Liver (tissue), 8 donors: ENCODE measurements at regions not wholly inside any gene's neighbourhood (a gene's known extent, or its start where the extent isn't known, plus 50 kb on each side); places are given as distances from the start of the nearest gene placed in this dataset.

Experiments
- DNase-seq: peaks from one replicate; pipeline ENCODE4 v3.0.0-alpha.2; 2017; ENCODE audit warnings: low spot score
- H3K27ac ChIP-seq, 2 donors: one replicate each; pipeline ENCODE4 v1.7.0; 2013; ENCODE audit warnings: inconsistent platforms in 2 of 2, low read length in 2 of 2, control low read depth in 1 of 2, low read depth in 1 of 2, mild to moderate bottlenecking in 1 of 2
- H3K27me3 ChIP-seq, 4 donors: one replicate each; pipeline versions ENCODE4 v1.6.1 to v1.7.0; 2013; ENCODE audit warnings: low read length in 3 of 4, inconsistent platforms in 1 of 4, mild to moderate bottlenecking in 1 of 4, moderate library complexity in 1 of 4; ENCODE audit not compliant: control insufficient read depth in 4 of 4, insufficient read depth in 4 of 4
- H3K36me3 ChIP-seq, 4 donors: one replicate each; pipeline versions ENCODE4 v1.6.1 to v1.7.0; 2013; ENCODE audit warnings: low read length in 3 of 4, mild to moderate bottlenecking in 3 of 4, low read depth in 1 of 4, moderate library complexity in 1 of 4; ENCODE audit not compliant: control insufficient read depth in 4 of 4, insufficient read depth in 3 of 4
- H3K4me1 ChIP-seq, 4 donors: one replicate each; pipeline versions ENCODE4 v1.6.1 to v1.7.0; 2013; ENCODE audit warnings: low read length in 3 of 4, mild to moderate bottlenecking in 3 of 4, moderate library complexity in 1 of 4; ENCODE audit not compliant: control insufficient read depth in 4 of 4, insufficient read depth in 4 of 4
- H3K4me3 ChIP-seq, 3 donors: one replicate each; pipeline versions ENCODE4 v1.6.1 to v1.7.0; 2013; ENCODE audit warnings: low read length in 3 of 3, control low read depth in 1 of 3, low read depth in 1 of 3, mild to moderate bottlenecking in 1 of 3
- H3K9ac ChIP-seq, 2 donors: one replicate each; pipeline ENCODE4 v1.7.0; 2013; ENCODE audit warnings: low read length in 2 of 2, mild to moderate bottlenecking in 2 of 2, moderate library complexity in 2 of 2, control low read depth in 1 of 2, low read depth in 1 of 2
- H3K9me3 ChIP-seq, 4 donors: one replicate each; pipeline versions ENCODE4 v1.6.1 to v1.7.0; 2013; ENCODE audit warnings: low read length in 3 of 4; ENCODE audit not compliant: control insufficient read depth in 4 of 4
- CTCF ChIP-seq: fragments of 150-350 bp; IDR thresholded peaks from 2 replicates; pipeline ENCODE4 v1.5.1; 2017; ENCODE audit warnings: improper control_type of control experiment, low read depth, low read length; ENCODE audit not compliant: missing input control
- EGR1 ChIP-seq, 2 donors: IDR thresholded peaks; 2 replicates each; pipeline ENCODE4 v1.6.1; 2016 to 2018; ENCODE audit warnings: antibody characterized with exemption in 2 of 2, low read depth in 2 of 2
- FOXA1 ChIP-seq: IDR thresholded peaks from 2 replicates; pipeline ENCODE4 v1.6.1; 2016; ENCODE audit warnings: antibody characterized with exemption
- FOXA2 ChIP-seq: IDR thresholded peaks from 2 replicates; pipeline ENCODE4 v1.6.1; 2016; ENCODE audit warnings: antibody characterized with exemption
- GABPA ChIP-seq, 2 donors: IDR thresholded peaks in 1 of 2; conservative IDR thresholded peaks in 1 of 2; 2 replicates each; pipeline ENCODE4 v1.6.1; 2016; ENCODE audit warnings: antibody characterized with exemption in 2 of 2, mild to moderate bottlenecking in 1 of 2, moderate library complexity in 1 of 2
- HNF4A ChIP-seq, 2 donors: conservative IDR thresholded peaks; 2 replicates each; pipeline ENCODE4 v1.6.1; 2016; ENCODE audit warnings: antibody characterized with exemption in 2 of 2, mild to moderate bottlenecking in 2 of 2
- HNF4G ChIP-seq: IDR thresholded peaks from 2 replicates; pipeline ENCODE4 v1.6.1; 2016; ENCODE audit warnings: antibody characterized with exemption
- JUND ChIP-seq, 2 donors: IDR thresholded peaks; 2 replicates each; pipeline ENCODE4 v1.6.1; 2016; ENCODE audit warnings: antibody characterized with exemption in 2 of 2
- NR2F2 ChIP-seq: IDR thresholded peaks from 2 replicates; pipeline ENCODE4 v1.6.1; 2016; ENCODE audit warnings: antibody characterized with exemption
- RAD21 ChIP-seq, 2 donors: IDR thresholded peaks; 2 replicates each; pipeline ENCODE4 v1.6.1; 2016; ENCODE audit warnings: antibody characterized with exemption in 2 of 2, mild to moderate bottlenecking in 2 of 2
- RXRA ChIP-seq, 2 donors: IDR thresholded peaks; 2 replicates each; pipeline ENCODE4 v1.6.1; 2017 to 2018; ENCODE audit warnings: antibody characterized with exemption in 2 of 2, mild to moderate bottlenecking in 1 of 2
- SP1 ChIP-seq: IDR thresholded peaks from 2 replicates; pipeline ENCODE4 v1.6.1; 2018; ENCODE audit warnings: antibody characterized with exemption, mild to moderate bottlenecking
- TAF1 ChIP-seq: conservative IDR thresholded peaks from 2 replicates; pipeline ENCODE4 v1.6.1; 2016; ENCODE audit warnings: antibody characterized with exemption, mild to moderate bottlenecking
- YY1 ChIP-seq: IDR thresholded peaks from 2 replicates; pipeline ENCODE4 v1.6.1; 2016; ENCODE audit warnings: antibody characterized with exemption, mild to moderate bottlenecking
- ZBTB33 ChIP-seq: IDR thresholded peaks from 2 replicates; pipeline ENCODE4 v1.6.1; 2016; ENCODE audit warnings: antibody characterized with exemption
- WGBS: extraction: QIAGEN DNeasy Blood & Tissue Kit; methylation state at CpG from one replicate; pipeline ENCODE4 v1.1.7; 2013; 5-methylcytosine and 5-hydroxymethylcytosine counted together
- TF ChIP-seq, protein P1 (sequence below): IDR thresholded peaks from 2 replicates; pipeline ENCODE4 v1.6.1; 2016; ENCODE audit warnings: antibody characterized with exemption, mild to moderate bottlenecking
- TF ChIP-seq, protein P2 (sequence below): IDR thresholded peaks from 2 replicates; pipeline ENCODE4 v1.6.1; 2016; ENCODE audit warnings: antibody characterized with exemption
- TF ChIP-seq, protein P3 (sequence below): IDR thresholded peaks from 2 replicates; pipeline ENCODE4 v1.6.1; 2016; ENCODE audit warnings: antibody characterized with exemption
- donor health status: healthy.
- donor health status: healthy.
- donor health status: healthy.
- donor health status: healthy.
- donor health status: healthy.

- TF ChIP-seq, protein P1, sequence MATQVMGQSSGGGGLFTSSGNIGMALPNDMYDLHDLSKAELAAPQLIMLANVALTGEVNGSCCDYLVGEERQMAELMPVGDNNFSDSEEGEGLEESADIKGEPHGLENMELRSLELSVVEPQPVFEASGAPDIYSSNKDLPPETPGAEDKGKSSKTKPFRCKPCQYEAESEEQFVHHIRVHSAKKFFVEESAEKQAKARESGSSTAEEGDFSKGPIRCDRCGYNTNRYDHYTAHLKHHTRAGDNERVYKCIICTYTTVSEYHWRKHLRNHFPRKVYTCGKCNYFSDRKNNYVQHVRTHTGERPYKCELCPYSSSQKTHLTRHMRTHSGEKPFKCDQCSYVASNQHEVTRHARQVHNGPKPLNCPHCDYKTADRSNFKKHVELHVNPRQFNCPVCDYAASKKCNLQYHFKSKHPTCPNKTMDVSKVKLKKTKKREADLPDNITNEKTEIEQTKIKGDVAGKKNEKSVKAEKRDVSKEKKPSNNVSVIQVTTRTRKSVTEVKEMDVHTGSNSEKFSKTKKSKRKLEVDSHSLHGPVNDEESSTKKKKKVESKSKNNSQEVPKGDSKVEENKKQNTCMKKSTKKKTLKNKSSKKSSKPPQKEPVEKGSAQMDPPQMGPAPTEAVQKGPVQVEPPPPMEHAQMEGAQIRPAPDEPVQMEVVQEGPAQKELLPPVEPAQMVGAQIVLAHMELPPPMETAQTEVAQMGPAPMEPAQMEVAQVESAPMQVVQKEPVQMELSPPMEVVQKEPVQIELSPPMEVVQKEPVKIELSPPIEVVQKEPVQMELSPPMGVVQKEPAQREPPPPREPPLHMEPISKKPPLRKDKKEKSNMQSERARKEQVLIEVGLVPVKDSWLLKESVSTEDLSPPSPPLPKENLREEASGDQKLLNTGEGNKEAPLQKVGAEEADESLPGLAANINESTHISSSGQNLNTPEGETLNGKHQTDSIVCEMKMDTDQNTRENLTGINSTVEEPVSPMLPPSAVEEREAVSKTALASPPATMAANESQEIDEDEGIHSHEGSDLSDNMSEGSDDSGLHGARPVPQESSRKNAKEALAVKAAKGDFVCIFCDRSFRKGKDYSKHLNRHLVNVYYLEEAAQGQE: no peak
- no peak for TF ChIP-seq HNF4A (conservative IDR thresholded peaks at IDR 0.05)
Measured at GRCh38 chr9:30913331-30913730, 1471.1 kb upstream of the ACO1 start (continued).

GRCh38 chr9:30915451-30915850, 1469.0 kb upstream of the ACO1 start:
- WGBS: 82% methylated on average over 4 of the region's 4 CpGs
- TF ChIP-seq FOXA1: no peak
- TF ChIP-seq, protein P2, sequence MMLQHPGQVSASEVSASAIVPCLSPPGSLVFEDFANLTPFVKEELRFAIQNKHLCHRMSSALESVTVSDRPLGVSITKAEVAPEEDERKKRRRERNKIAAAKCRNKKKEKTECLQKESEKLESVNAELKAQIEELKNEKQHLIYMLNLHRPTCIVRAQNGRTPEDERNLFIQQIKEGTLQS: no peak
- no peak for TF ChIP-seq HNF4G
- no peak for TF ChIP-seq GABPA (IDR thresholded peaks at IDR 0.05 in 1 of 2, conservative IDR thresholded peaks at IDR 0.05 in 1 of 2)
- TF ChIP-seq TAF1: no peak
- no peak for TF ChIP-seq ZBTB33
- TF ChIP-seq CTCF: no peak
- no peak for TF ChIP-seq HNF4A (conservative IDR thresholded peaks at IDR 0.05)
- no peak for TF ChIP-seq EGR1 (IDR thresholded peaks at IDR 0.05; ENCODE audit: low read depth in 2 of 2)
- TF ChIP-seq RAD21 (IDR thresholded peaks at IDR 0.05): no peak
- no peak for TF ChIP-seq NR2F2
- TF ChIP-seq, protein P3, sequence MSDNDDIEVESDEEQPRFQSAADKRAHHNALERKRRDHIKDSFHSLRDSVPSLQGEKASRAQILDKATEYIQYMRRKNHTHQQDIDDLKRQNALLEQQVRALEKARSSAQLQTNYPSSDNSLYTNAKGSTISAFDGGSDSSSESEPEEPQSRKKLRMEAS: no peak
- TF ChIP-seq FOXA2: no peak
- no peak for TF ChIP-seq YY1
- TF ChIP-seq SP1: no peak
- TF ChIP-seq, protein P1: no peak
- no peak for TF ChIP-seq JUND (IDR thresholded peaks at IDR 0.05)
- TF ChIP-seq RXRA (IDR thresholded peaks at IDR 0.05): no peak

More at GRCh38 chr9:30915451-30915850, 1469.0 kb upstream of the ACO1 start:
- no peaks in the 10 kb centered on the region for H3K9me3 ChIP-seq
- no peak overlapping the region for H3K4me3 ChIP-seq
- H3K9ac ChIP-seq: no peak overlapping the region
- H3K27ac ChIP-seq: no peak overlapping the region
- no peak for DNase-seq
- H3K36me3 ChIP-seq: no peaks in the 10 kb centered on the region
- H3K27me3 ChIP-seq: peaks cover 0 to 3% (median 0%) of the 10 kb centered on the region in 4 donors
- H3K4me1 ChIP-seq: no peaks in the 10 kb centered on the region
